ENCODE measurements at regions not wholly inside any gene's neighbourhood (a gene's known extent, or its start where the extent isn't known, plus 50 kb on each side); places are given as distances from the start of the nearest gene placed in this dataset.

DNA sequence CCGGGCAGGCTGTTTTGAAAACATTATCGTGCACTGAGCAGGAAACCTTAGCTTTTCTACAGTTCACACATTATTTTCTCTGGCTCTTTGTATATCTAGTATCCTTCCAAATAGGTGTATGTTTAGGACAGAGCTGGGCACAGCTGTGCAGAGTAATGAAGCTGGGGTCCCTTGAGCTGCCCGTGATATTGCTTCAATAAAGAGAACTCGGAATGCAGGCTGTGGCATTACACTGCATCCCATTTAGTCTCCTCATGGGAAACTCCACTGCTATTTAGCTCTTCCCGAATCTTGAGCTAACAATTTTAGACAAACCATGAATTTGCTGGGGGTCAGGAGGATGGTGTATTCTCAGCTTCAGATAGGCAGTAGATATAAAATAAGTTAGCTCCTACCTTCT lies 348.3 kb downstream of the ACTR3B start:
- TF ChIP-seq BACH2 (CRISPR knock-in tag; IDR thresholded peaks at IDR 0.05; ENCODE audit: borderline replicate concordance) (no peak), TCF4 (CRISPR knock-in tag; IDR thresholded peaks at IDR 0.05; ENCODE audit: borderline replicate concordance) (no peak), ESRRG (CRISPR knock-in tag; IDR thresholded peaks at IDR 0.05) (no peak), TOX (CRISPR knock-in tag; IDR thresholded peaks at IDR 0.05; ENCODE audit: borderline replicate concordance) (no peak)
- TF ChIP-seq, protein P1, sequence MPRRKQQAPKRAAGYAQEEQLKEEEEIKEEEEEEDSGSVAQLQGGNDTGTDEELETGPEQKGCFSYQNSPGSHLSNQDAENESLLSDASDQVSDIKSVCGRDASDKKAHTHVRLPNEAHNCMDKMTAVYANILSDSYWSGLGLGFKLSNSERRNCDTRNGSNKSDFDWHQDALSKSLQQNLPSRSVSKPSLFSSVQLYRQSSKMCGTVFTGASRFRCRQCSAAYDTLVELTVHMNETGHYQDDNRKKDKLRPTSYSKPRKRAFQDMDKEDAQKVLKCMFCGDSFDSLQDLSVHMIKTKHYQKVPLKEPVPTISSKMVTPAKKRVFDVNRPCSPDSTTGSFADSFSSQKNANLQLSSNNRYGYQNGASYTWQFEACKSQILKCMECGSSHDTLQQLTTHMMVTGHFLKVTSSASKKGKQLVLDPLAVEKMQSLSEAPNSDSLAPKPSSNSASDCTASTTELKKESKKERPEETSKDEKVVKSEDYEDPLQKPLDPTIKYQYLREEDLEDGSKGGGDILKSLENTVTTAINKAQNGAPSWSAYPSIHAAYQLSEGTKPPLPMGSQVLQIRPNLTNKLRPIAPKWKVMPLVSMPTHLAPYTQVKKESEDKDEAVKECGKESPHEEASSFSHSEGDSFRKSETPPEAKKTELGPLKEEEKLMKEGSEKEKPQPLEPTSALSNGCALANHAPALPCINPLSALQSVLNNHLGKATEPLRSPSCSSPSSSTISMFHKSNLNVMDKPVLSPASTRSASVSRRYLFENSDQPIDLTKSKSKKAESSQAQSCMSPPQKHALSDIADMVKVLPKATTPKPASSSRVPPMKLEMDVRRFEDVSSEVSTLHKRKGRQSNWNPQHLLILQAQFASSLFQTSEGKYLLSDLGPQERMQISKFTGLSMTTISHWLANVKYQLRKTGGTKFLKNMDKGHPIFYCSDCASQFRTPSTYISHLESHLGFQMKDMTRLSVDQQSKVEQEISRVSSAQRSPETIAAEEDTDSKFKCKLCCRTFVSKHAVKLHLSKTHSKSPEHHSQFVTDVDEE (CRISPR knock-in tag; IDR thresholded peaks at IDR 0.05) = no peak

Measured in SK-N-SH treated with all-trans-retinoic acid at 6 μM for 48 hours (cell line).